Esophagus squamous epithelium (tissue), 5 donors: ENCODE measurements at regions not wholly inside any gene's neighbourhood (a gene's known extent, or its start where the extent isn't known, plus 50 kb on each side); places are given as distances from the start of the nearest gene placed in this dataset.

Experiments used
- DNase-seq: peaks from one replicate; lab custom pipeline; 2025; lab: John Stamatoyannopoulos, UW
- H3K27ac ChIP-seq, 4 donors: fragments of 200-600 bp; sonication (generic); one replicate each; pipeline ENCODE4 v1.5.1; 2016 to 2019; ENCODE audit warnings: mild to moderate bottlenecking in 1 of 4
- H3K27me3 ChIP-seq, 4 donors: fragments of 200-600 bp; sonication (generic); 1 replicate in 3 of 4; 2 replicates in 1 of 4; pipeline versions ENCODE4 v1.5.1 to v1.6.0; 2017 to 2021; ENCODE audit warnings: antibody characterized with exemption in 1 of 4
- H3K36me3 ChIP-seq, 3 donors: fragments of 200-600 bp; sonication (generic); one replicate each; pipeline ENCODE4 v1.5.1; 2016 to 2019
- H3K4me1 ChIP-seq, 3 donors: fragments of 200-600 bp; sonication (generic); one replicate each; pipeline ENCODE4 v1.5.1; 2017 to 2019
- H3K4me3 ChIP-seq, 4 donors: fragments of 200-600 bp; sonication (generic); 1 replicate in 3 of 4; 2 replicates in 1 of 4; pipeline ENCODE4 v1.5.1; 2016 to 2019; ENCODE audit warnings: mild to moderate bottlenecking in 2 of 4, moderate library complexity in 1 of 4
- H3K9me3 ChIP-seq, 3 donors: fragments of 200-600 bp; sonication (generic); one replicate each; pipeline ENCODE4 v1.5.1; 2016 to 2019
- POLR2A ChIP-seq, 4 donors: fragments of 450-650 bp; IDR thresholded peaks; one replicate each; pipeline ENCODE4 v1.6.1; 2017; ENCODE audit warnings: antibody characterized with exemption in 4 of 4, mild to moderate bottlenecking in 4 of 4, moderate library complexity in 3 of 4
- WGBS, 2 donors: methylation state at CpG; one replicate each; pipeline ENCODE4 v1.1.5; 2018; 5-methylcytosine and 5-hydroxymethylcytosine counted together
- intact Hi-C: fragments of 100-400 bp; cut with DNase I; formaldehyde crosslinking; loops from one replicate; pipeline ENCODE4 v1.15.0; 2022
- TF ChIP-seq, protein P1 (sequence below), 6 experiments: fragments of 450-650 bp in 4 of 6; fragments of 200-600 bp in 2 of 6; sonication (generic) in 2 of 6; IDR thresholded peaks; one replicate each; pipeline ENCODE4 v1.5.1; 2016 to 2019; ENCODE audit warnings: antibody characterized with exemption in 6 of 6, mild to moderate bottlenecking in 4 of 6, moderate library complexity in 4 of 6
- donor health status: DM: yes; HTN: yes; CAD: no.

DNA sequence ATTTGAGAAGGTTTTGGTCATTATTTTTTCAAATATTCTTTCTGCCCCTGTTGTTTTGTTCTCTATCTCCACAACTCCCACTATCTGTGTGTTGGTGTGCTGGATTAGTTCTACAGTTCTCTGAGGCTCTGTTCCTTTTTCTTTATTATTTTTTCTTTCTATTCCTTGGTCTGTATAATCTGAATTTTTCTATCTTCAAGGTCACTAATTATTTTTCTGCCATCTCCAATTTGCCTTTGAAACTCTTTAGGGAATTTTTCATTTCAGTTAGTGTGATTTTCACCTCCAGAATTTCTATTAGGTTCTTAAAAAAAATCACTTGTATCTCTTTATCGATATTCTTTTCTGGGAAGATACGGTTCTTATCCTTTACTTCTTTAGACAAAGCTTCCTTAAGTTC, 82.1 kb upstream of the GGTLC1 start:
- intact Hi-C loops = no loop called here
- H3K4me1 ChIP-seq = no peaks in the 10 kb centered on the region
- H3K9me3 ChIP-seq = peaks cover 0 to 9% (median 0%) of the 10 kb centered on the region in 3 donors
- no peak for TF ChIP-seq POLR2A (IDR thresholded peaks at IDR 0.05)
- TF ChIP-seq, protein P1, sequence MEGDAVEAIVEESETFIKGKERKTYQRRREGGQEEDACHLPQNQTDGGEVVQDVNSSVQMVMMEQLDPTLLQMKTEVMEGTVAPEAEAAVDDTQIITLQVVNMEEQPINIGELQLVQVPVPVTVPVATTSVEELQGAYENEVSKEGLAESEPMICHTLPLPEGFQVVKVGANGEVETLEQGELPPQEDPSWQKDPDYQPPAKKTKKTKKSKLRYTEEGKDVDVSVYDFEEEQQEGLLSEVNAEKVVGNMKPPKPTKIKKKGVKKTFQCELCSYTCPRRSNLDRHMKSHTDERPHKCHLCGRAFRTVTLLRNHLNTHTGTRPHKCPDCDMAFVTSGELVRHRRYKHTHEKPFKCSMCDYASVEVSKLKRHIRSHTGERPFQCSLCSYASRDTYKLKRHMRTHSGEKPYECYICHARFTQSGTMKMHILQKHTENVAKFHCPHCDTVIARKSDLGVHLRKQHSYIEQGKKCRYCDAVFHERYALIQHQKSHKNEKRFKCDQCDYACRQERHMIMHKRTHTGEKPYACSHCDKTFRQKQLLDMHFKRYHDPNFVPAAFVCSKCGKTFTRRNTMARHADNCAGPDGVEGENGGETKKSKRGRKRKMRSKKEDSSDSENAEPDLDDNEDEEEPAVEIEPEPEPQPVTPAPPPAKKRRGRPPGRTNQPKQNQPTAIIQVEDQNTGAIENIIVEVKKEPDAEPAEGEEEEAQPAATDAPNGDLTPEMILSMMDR (IDR thresholded peaks at IDR 0.05) = no peak
- no peak overlapping the region for H3K4me3 ChIP-seq
- no peak for DNase-seq
- 76 to 95% methylated on average over 2 of the region's 2 CpGs for WGBS, 2 donors
- H3K27me3 ChIP-seq = no peaks in the 10 kb centered on the region
- H3K36me3 ChIP-seq = no peaks in the 10 kb centered on the region
- H3K27ac ChIP-seq = no peak overlapping the region

DNA sequence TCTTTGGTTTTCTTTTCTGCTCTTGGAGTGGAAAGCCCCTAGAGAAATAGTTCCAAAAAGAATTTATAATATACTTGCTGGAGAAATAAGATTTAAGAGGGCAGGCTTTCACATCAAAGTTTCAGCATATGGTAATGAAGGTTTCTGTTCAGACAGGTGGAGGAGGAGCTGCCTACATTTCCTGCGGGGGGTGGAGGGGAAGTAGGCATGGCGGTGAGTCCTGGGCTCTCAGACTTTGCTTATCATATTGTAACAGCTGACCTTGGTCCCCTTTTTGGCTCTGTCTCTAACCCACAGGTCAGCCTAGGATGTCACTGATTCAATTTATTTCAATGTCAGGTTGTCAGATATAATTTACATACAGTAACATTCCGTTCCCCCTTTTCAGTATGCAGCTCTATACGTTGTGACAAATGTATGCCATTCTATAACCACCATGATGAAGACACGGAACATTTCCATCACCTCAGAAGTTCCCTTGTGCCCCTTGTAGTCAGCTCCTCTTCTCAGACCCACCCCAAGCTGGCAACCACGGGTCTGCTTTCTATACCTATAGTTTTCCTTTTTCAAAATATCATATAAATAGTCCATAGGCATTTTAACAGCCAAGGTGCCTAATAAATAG, 77.6 kb upstream of the GGTLC1 start:
- Histone ChIP-seq H3K27ac (no peak overlapping the region), H3K4me3 (no peak overlapping the region), H3K36me3 (no peaks in the 10 kb centered on the region), H3K9me3 (peaks cover 0 to 9% (median 0%) of the 10 kb centered on the region in 3 donors), H3K27me3 (no peaks in the 10 kb centered on the region), H3K4me1 (no peaks in the 10 kb centered on the region)
- WGBS, 2 donors = 45 to 57% methylated on average over 6 of the region's 6 CpGs
- no peak for DNase-seq
- intact Hi-C loops = no loop called here
- TF ChIP-seq POLR2A (IDR thresholded peaks at IDR 0.05) = no peak
- TF ChIP-seq, protein P1 (IDR thresholded peaks at IDR 0.05) = no peak

DNA sequence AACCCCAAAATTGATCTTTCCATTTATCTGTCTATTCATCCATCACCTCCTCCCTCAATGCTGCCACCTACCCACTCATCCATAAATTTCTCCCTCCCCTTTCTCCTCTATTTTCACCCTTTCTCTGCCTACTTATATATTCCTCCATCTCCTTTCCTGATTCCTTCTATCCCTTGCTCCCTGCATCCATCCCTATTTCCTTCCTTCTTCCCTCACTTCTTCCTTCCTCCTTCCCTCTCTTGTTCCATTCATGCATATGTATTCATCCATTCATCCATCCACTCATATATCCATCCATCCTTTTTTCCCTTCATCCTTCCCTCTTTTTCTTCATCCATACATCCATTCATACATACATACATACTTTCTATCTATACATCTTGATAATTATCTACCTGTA, 76.3 kb upstream of the GGTLC1 start:
- TF ChIP-seq POLR2A (IDR thresholded peaks at IDR 0.05) = no peak
- TF ChIP-seq, protein P1 (IDR thresholded peaks at IDR 0.05) = no peak
- H3K27ac ChIP-seq = no peak overlapping the region
- intact Hi-C loops = no loop called here
- no peaks in the 10 kb centered on the region for H3K36me3 ChIP-seq
- H3K27me3 ChIP-seq = no peaks in the 10 kb centered on the region
- peaks cover 0 to under 1% (median 0%) of the 10 kb centered on the region in 3 donors for H3K9me3 ChIP-seq
- DNase-seq = no peak
- no peaks in the 10 kb centered on the region for H3K4me1 ChIP-seq
- H3K4me3 ChIP-seq = no peak overlapping the region

DNA sequence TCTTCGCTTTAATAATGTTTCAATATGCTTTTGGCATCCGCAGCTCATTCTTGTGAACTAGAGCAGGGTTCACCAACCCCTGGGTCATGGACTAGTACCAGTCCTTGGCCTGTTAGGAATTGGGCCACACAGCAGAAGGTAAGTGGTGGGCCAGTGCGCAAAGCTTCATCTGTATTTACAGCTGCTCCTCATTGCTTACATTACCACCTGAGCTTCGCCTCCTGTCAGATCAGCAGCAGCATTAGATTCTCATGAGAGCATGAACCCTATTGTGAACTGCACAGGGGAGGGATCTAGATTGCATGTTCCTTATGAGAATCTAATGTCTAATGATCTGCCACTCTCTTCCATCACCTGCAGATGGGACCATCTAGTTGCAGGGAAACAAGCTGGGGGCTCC, 75.5 kb upstream of the GGTLC1 start:
- no peaks in the 10 kb centered on the region for H3K9me3 ChIP-seq
- no peak overlapping the region for H3K27ac ChIP-seq
- H3K4me3 ChIP-seq = no peak overlapping the region
- H3K27me3 ChIP-seq = no peaks in the 10 kb centered on the region
- H3K4me1 ChIP-seq = no peaks in the 10 kb centered on the region
- intact Hi-C loops = no loop called here
- H3K36me3 ChIP-seq = no peaks in the 10 kb centered on the region
- no peak for DNase-seq
- TF ChIP-seq POLR2A (IDR thresholded peaks at IDR 0.05) = no peak
- TF ChIP-seq, protein P1 (IDR thresholded peaks at IDR 0.05) = no peak
- WGBS, 2 donors = 93 to 95% methylated on average over 3 to 4 of the region's 4 CpGs

DNA sequence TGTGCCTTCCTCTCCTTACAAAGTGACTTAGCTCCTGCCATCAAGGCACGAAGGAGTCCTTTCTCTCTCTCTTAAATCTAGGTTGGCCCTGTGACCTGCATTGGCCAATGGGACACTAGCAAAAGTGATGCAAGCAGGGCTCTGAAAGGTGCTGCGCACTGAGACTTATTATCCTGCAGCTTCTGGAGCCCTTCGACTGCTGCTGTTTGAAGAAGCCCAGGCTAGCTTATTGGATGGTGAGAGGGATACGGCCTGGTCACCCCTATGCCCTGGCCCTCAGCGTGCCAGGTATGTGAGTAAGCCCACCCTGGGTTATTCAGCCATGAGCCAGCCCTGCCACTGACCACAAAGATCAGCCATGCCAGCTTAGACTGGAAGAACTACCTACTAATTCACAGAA, 74.5 kb upstream of the GGTLC1 start:
- Histone ChIP-seq H3K27ac (no peak overlapping the region), H3K4me1 (no peaks in the 10 kb centered on the region), H3K9me3 (no peaks in the 10 kb centered on the region), H3K4me3 (no peak overlapping the region), H3K36me3 (no peaks in the 10 kb centered on the region), H3K27me3 (no peaks in the 10 kb centered on the region)
- no peak for TF ChIP-seq POLR2A (IDR thresholded peaks at IDR 0.05)
- TF ChIP-seq, protein P1 (IDR thresholded peaks at IDR 0.05) = no peak
- DNase-seq = no peak
- 65 to 75% methylated on average over 2 to 4 of the region's 5 CpGs for WGBS, 2 donors
- intact Hi-C loops = no loop called here
